ENCODE measurements at regions not wholly inside any gene's neighbourhood (a gene's known extent, or its start where the extent isn't known, plus 50 kb on each side); places are given as distances from the start of the nearest gene placed in this dataset.

DNA sequence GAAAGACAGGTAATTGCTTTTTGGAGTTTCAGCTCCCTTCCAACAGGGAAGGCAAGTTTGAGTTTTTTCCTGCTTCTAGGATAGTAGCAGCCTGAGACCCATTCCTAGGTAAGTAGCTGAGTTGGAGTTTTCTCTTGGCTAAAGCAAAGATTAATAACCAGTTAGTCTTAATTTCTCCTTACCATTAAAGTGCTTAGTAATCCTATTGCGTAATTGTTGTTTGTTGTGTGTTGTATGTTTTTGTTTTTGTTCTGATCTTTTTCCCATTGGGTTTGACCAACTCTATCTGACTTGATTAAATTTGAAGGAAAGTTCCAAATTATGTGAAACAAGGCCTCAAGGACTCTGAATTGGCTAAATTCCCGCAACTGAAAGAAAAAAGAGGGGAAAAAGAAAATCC lies 83.5 kb downstream of the TBX22 start:
- no peak for DNase-seq (ENCODE audit: extremely low spot score)
- Histone ChIP-seq H3K4me1 (ENCODE audit: insufficient read depth) (no peaks in the 10 kb centered on the region), H3K4me3 (ENCODE audit: low read depth, low read length) (no peak overlapping the region), H3K36me3 (ENCODE audit: insufficient read depth) (no peaks in the 10 kb centered on the region), H3K27ac (ENCODE audit: low read depth) (no peak overlapping the region)
- WGBS, result 96% methylated on average over 2 of the region's 2 CpGs

DNA sequence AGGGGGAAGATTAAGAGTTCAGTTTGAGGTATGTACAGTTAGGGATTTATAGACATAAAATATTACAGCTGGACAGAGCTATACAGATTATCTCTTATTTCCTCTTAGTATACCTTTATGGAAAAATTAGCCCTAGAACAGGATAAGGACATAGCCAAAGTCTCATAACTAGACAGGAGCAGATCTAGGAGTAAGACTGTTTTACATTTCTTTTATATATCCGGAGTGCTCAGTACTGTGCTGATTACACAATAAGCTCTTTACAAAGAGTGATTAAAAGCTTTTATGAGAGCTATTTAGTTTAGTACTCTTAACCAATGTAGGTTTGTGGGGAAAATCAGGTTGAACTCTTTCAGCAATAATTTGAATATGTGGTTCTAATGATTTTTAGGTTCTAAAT lies 105.8 kb downstream of the TBX22 start:
- no peaks in the 10 kb centered on the region for H3K36me3 ChIP-seq (ENCODE audit: insufficient read depth)
- no peak for DNase-seq (ENCODE audit: extremely low spot score)

DNA sequence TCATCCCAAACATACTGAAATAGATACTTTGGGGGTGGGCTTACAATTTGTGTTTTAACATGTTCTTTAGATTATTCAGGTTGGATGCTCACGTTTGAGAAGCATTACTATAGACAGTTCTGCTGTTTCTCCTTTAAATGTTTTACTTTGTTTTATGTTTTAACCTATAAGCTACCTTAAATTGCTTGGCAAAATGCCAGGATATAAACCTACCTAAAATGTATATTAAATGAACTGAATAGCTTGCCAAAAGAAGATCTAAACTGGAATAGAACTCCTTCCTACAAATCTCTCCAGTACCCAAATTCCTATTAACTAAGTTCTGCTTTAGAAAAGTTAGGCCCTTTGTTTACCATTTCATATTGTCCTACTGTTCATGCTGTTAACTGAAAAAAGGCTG lies 124.4 kb downstream of the TBX22 start:
- Histone ChIP-seq H3K36me3 (ENCODE audit: insufficient read depth) (no peaks in the 10 kb centered on the region), H3K4me3 (ENCODE audit: low read depth, low read length) (no peak overlapping the region), H3K27ac (ENCODE audit: low read depth) (no peak overlapping the region), H3K4me1 (ENCODE audit: insufficient read depth) (no peaks in the 10 kb centered on the region)
- WGBS, result 53% methylated on average over 1 of the region's 1 CpG
- no peak for DNase-seq (ENCODE audit: extremely low spot score)

More for the DNA sequence above, 105.8 kb downstream of the TBX22 start:
- no peak overlapping the region for H3K27ac ChIP-seq (ENCODE audit: low read depth)
- no peak overlapping the region for H3K4me3 ChIP-seq (ENCODE audit: low read depth, low read length)
- H3K4me1 ChIP-seq (ENCODE audit: insufficient read depth), result no peaks in the 10 kb centered on the region
- 43% methylated on average over 1 of the region's 1 CpG for WGBS

DNA sequence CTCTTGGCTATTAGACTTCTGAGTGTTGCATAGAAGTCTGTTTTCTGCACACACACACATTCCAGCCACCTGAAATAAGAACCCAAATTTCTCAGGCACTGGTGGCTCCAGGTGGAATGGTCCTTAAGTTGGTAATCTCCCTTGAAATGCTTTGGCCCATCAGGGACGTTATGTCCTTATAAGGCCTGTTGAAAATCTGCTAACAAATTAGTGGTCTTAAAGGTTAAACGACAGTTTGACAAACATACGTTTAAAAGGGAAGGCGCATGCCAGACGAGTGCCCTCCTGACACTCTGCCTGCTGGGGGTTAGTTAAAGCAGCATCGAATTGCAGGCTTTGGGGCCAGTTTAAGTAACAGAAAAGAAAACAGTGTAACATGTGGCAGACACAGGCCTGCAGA lies 125.0 kb downstream of the TBX22 start:
- H3K27ac ChIP-seq (ENCODE audit: low read depth), result no peak overlapping the region
- WGBS, result 13% methylated on average over 6 of the region's 6 CpGs
- H3K4me1 ChIP-seq (ENCODE audit: insufficient read depth), result no peaks in the 10 kb centered on the region
- no peaks in the 10 kb centered on the region for H3K36me3 ChIP-seq (ENCODE audit: insufficient read depth)
- H3K4me3 ChIP-seq (ENCODE audit: low read depth, low read length), result no peak overlapping the region
- DNase-seq (ENCODE audit: extremely low spot score), result no peak

DNA sequence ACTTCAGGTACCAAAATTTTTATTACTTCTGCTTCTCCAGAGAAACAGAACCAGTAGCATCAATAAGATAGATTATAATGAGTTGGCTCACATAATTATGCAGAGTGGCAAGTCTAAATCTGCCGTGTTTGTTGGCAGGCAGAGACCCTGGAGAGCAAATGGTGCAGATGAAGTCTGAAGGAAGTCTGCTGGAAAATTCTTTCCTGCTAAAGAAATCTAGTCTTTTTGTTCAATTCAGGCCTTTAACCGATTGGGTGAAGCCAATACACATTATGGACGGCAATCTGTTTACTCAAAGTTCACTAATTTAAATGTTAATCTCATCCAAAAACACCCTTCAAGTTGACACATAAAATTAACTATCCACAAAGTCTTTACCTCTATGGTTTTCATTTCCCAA lies 156.0 kb downstream of the TBX22 start:
- 71% methylated on average over 3 of the region's 3 CpGs for WGBS
- Histone ChIP-seq H3K27ac (ENCODE audit: low read depth) (no peak overlapping the region), H3K4me1 (ENCODE audit: insufficient read depth) (no peaks in the 10 kb centered on the region), H3K4me3 (ENCODE audit: low read depth, low read length) (no peak overlapping the region), H3K36me3 (ENCODE audit: insufficient read depth) (no peaks in the 10 kb centered on the region)
- no peak for DNase-seq (ENCODE audit: extremely low spot score)

DNA sequence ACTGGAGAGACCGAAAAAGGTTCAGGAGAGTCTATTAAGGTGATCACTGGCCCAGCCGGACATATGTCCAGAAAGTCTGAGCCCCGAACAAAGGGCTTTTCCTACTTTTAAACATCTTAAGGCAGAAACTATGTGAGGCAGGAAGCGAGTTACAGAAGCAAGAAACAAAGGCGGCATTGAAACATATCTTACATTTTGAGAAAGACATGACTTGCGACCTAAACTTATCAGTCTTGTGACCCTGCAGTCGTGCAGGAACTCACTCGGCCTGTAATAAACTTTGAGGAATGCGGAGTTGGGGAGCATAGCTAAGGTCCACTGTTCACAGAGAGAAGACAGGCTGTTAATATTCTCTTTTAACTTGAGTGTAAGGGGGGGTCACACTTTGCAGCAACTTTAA lies 158.7 kb downstream of the TBX22 start:
- Histone ChIP-seq H3K4me3 (ENCODE audit: low read depth, low read length) (no peak overlapping the region), H3K36me3 (ENCODE audit: insufficient read depth) (no peaks in the 10 kb centered on the region), H3K27ac (ENCODE audit: low read depth) (no peak overlapping the region), H3K4me1 (ENCODE audit: insufficient read depth) (no peaks in the 10 kb centered on the region)
- 54% methylated on average over 9 of the region's 9 CpGs for WGBS
- no peak for DNase-seq (ENCODE audit: extremely low spot score)

DNA sequence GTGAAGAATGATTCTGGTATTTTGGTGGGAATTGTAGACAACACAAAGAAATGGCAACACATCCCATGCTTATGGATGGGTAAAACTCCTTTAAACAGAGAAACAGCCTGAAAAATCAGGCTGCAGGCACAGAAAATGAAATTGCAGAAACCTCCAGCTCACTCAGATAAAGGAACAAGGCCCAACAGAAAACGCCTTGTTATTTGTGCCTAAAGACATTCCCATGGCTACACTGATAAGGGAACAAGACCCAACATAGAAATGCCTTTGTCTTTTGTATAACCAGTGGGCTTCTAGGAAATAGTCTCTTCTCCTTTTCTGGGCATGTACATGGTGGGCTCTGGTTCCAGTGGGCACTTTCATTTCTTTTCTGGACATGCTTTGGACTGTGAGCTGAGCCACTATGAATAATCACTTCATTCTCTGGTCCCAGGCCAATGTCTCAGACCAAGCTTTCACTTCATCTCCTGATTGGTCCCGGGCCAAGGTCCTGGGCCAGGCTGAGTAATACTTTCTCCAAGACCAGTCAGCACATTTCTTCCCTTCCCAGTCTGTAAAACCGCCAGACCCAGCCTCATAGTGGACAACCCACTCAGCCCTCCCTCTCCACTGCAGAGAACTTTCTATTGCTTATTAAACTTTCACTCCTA lies 160.5 kb downstream of the TBX22 start:
- Histone ChIP-seq H3K4me3 (ENCODE audit: low read depth, low read length) (no peak overlapping the region), H3K27ac (ENCODE audit: low read depth) (no peak overlapping the region), H3K4me1 (ENCODE audit: insufficient read depth) (no peaks in the 10 kb centered on the region), H3K36me3 (ENCODE audit: insufficient read depth) (no peaks in the 10 kb centered on the region)
- DNase-seq (ENCODE audit: extremely low spot score), result no peak
- 53% methylated on average over 3 of the region's 3 CpGs for WGBS

DNA sequence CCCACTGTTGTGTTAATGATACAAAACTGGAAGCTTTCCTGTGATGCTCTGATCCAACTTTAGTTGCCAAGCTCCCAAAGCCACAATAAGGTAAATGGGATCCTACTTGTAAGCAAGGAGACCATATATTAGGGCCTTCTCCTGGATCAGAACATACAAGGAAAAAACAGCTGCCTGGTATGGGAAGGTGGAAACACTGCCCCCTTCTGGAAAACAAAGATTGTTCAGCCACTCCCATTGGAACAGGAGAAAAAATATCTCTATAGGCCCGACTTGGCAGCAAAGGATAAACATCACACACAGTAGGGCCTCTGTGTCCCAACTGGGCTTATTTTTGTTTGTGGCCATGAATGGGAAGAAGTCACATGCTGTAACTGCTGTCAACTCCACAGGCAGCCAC lies 166.5 kb downstream of the TBX22 start:
- no peak overlapping the region for H3K27ac ChIP-seq (ENCODE audit: low read depth)

DNA sequence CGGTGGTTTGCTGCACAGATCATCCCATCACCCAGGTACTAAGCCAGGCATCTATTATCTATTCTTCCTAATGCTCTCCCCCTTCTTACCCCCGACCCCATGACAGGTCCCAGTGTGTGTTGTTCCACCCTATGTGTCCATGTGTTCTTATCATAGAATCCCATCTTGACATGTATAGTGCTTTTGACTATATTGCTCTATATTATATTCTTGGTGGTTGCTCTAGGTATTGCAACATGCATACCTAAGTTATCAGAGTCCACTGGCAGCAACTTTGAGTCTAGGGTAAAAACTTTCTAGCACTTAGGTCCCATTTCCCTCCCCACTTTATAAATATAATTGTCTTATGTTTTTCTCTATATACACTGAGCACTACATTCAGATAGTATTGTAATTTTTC lies 170.3 kb downstream of the TBX22 start:
- H3K4me3 ChIP-seq (ENCODE audit: low read depth, low read length), result no peak overlapping the region
- DNase-seq (ENCODE audit: extremely low spot score), result no peak
- 76% methylated on average over 2 of the region's 2 CpGs for WGBS
- H3K27ac ChIP-seq (ENCODE audit: low read depth), result no peak overlapping the region
- H3K4me1 ChIP-seq (ENCODE audit: insufficient read depth), result no peaks in the 10 kb centered on the region
- H3K36me3 ChIP-seq (ENCODE audit: insufficient read depth), result no peaks in the 10 kb centered on the region

More for the DNA sequence above, 166.5 kb downstream of the TBX22 start:
- 16% methylated on average over 1 of the region's 1 CpG for WGBS
- Histone ChIP-seq H3K36me3 (ENCODE audit: insufficient read depth) (no peaks in the 10 kb centered on the region), H3K4me1 (ENCODE audit: insufficient read depth) (no peaks in the 10 kb centered on the region), H3K4me3 (ENCODE audit: low read depth, low read length) (no peak overlapping the region)
- DNase-seq (ENCODE audit: extremely low spot score), result no peak

DNA sequence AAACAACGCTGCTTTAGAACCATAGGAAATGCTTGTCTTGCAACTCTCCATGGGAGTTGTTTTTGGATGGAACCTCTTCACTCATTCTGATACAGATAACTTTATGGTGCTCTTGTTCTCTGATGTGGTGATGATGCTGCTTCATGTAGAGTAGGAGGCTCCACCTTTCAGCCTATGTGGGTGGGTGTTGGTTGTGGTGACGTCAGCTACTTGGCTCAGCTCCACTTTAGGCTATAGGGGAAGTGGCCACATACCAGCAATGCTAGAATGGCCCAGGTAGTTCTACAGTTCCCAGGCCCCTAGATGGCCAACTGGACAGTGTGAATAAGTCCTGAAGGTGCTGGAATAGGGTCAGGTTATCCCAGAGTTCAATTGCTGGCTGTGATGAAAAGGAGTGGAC lies 192.1 kb downstream of the TBX22 start:
- H3K4me1 ChIP-seq (ENCODE audit: insufficient read depth), result no peaks in the 10 kb centered on the region
- no peak for DNase-seq (ENCODE audit: extremely low spot score)
- no peak overlapping the region for H3K27ac ChIP-seq (ENCODE audit: low read depth)
- H3K4me3 ChIP-seq (ENCODE audit: low read depth, low read length), result no peak overlapping the region
- H3K36me3 ChIP-seq (ENCODE audit: insufficient read depth), result no peaks in the 10 kb centered on the region
- WGBS, result 68% methylated on average over 2 of the region's 2 CpGs

DNA sequence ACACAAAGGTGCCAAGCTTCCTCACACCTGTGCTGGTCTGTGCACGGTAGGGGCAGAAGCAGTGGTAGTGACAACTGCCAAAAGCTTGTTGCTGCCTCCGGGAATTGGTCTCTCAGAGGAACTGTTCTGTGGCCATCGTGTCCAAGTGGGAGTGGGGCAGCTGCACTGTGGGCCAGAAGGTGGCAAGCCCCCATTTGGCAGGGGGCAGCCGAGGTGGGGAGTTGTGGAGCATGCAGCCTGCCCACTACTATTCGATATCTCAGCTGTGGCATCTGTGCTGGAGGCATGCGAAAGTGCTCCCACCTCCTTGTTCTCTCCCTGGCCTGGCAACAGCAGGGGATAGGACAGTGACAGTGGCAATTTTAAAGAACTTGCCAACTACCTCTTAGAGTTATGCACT lies 192.8 kb downstream of the TBX22 start:
- Histone ChIP-seq H3K36me3 (ENCODE audit: insufficient read depth) (no peaks in the 10 kb centered on the region), H3K4me1 (ENCODE audit: insufficient read depth) (no peaks in the 10 kb centered on the region), H3K27ac (ENCODE audit: low read depth) (no peak overlapping the region), H3K4me3 (ENCODE audit: low read depth, low read length) (no peak overlapping the region)
- DNase-seq (ENCODE audit: extremely low spot score), result no peak
- 90% methylated on average over 6 of the region's 6 CpGs for WGBS

DNA sequence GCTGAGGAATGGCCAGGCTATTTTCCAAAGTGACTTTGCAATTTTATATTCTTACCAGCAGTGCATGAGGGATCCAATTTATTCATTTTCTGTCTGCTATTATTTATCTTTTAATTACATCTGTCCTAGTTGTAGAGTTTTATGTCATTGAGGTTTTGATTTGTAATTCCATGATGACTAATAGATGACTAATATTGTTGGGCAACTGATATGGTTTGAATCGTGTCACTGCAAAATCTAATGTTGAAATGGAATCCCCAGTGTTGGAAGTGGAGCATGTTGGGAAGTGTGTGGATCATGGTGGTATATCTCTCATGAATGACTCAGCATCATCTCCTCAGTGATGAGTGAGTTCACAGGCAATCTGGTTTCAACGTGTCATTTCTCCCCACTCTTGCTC lies 201.5 kb downstream of the TBX22 start:
- Histone ChIP-seq H3K4me3 (ENCODE audit: low read depth, low read length) (no peak overlapping the region), H3K27ac (ENCODE audit: low read depth) (no peak overlapping the region), H3K4me1 (ENCODE audit: insufficient read depth) (no peaks in the 10 kb centered on the region), H3K36me3 (ENCODE audit: insufficient read depth) (no peaks in the 10 kb centered on the region)
- 69% methylated on average over 2 of the region's 2 CpGs for WGBS
- no peak for DNase-seq (ENCODE audit: extremely low spot score)

DNA sequence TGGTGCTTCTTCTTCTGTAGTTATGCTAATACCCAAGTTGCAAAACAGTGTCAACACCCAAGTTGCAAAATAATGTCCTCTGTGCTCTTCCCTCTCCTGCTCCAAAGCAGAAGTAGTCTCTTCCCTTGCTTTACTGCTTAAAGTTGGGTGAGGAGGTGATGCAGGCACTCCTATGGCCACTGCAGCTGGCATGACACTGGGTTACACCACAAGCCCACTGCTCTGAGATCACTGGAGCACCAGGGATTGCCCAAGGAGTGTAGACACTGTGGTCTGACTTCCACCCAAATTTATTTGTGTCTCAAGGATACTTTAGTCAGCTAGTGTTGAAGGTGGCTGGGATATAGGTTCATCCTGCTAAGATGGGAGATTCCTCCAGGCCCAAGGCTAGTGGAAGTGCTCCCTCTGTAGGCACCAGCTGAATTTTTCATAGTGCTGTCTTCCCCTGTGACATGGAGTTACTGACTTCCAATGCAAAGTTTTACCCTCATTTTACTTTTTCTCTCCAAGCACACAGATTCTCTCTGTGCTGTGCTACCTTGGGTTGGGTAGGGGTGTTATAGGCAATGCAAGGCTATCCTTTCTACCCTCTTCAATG lies 196.2 kb upstream of the TENT5D start:
- Histone ChIP-seq H3K27ac (ENCODE audit: low read depth) (no peak overlapping the region), H3K4me1 (ENCODE audit: insufficient read depth) (no peaks in the 10 kb centered on the region), H3K36me3 (ENCODE audit: insufficient read depth) (no peaks in the 10 kb centered on the region), H3K4me3 (ENCODE audit: low read depth, low read length) (no peak overlapping the region)
- DNase-seq (ENCODE audit: extremely low spot score), result no peak

DNA sequence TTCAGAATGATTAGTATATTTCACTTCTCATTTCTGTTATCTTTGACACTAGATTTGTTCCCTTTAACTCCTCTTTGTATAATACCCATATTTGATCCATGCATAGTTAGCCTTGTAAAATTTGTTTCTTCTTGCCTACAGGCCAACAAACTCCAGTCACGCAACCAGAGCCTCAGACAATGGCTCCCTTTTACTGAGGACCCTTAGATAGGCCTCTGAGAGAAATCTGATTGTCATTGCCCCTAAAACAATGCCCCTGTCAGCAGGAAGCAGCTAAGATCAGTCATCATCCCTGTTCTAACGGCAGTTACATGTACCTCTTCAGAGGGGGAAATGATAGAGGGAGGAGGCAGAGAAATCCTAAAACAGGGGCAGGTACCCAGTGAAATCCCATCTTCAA lies 190.6 kb upstream of the TENT5D start:
- no peak for DNase-seq (ENCODE audit: extremely low spot score)
- Histone ChIP-seq H3K4me1 (ENCODE audit: insufficient read depth) (no peaks in the 10 kb centered on the region), H3K4me3 (ENCODE audit: low read depth, low read length) (no peak overlapping the region), H3K36me3 (ENCODE audit: insufficient read depth) (no peaks in the 10 kb centered on the region), H3K27ac (ENCODE audit: low read depth) (no peak overlapping the region)
- 65% methylated on average over 2 of the region's 2 CpGs for WGBS

DNA sequence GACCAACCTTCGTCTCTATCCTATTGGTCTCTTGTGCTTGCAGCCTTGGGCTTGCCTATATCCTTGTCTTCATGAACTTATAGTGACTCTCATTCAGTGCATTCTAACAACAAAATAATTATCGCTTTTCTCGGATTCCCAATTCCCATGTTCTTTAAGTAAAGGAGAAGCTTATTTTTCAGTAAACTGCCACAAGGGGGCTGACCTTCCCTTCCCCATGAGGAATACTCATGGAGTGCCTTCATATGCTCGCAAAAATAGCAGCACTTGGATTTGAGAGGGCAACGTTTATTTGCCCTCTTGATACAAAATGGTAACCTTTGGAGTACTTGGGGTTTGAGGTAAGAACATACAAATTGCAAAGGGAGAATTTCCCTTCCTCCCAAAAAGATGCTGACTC lies 183.2 kb upstream of the TENT5D start:
- DNase-seq (ENCODE audit: extremely low spot score), result no peak
- Histone ChIP-seq H3K4me1 (ENCODE audit: insufficient read depth) (no peaks in the 10 kb centered on the region), H3K36me3 (ENCODE audit: insufficient read depth) (no peaks in the 10 kb centered on the region), H3K27ac (ENCODE audit: low read depth) (no peak overlapping the region), H3K4me3 (ENCODE audit: low read depth, low read length) (no peak overlapping the region)
- WGBS, result 70% methylated on average over 5 of the region's 5 CpGs
